Effector memory CD8-positive, alpha-beta T cell (primary cell): ENCODE measurements at regions not wholly inside any gene's neighbourhood (a gene's known extent, or its start where the extent isn't known, plus 50 kb on each side); places are given as distances from the start of the nearest gene placed in this dataset.

Experiments used
- ATAC-seq: fragments of 150-1000 bp; cut with Tn5 transposase; replicated peaks from 2 replicates; pipeline ENCODE4 v1.10.0; 2021; ENCODE audit warnings: mild to moderate bottlenecking, moderate library complexity
- DNase-seq, 3 experiments: peaks; one replicate each; pipeline ENCODE4 v3.0.0; 2021
- H3K27ac Mint-ChIP-seq, 2 donors: one replicate each; pipeline ENCODE4 v1.8.0; 2022; ENCODE audit warnings: mild to moderate bottlenecking in 2 of 2, mixed read lengths in 2 of 2, moderate library complexity in 2 of 2
- H3K27me3 Mint-ChIP-seq, 2 donors: one replicate each; pipeline ENCODE4 v1.8.0; 2022; ENCODE audit warnings: mixed read lengths in 2 of 2
- H3K36me3 Mint-ChIP-seq: one replicate; pipeline ENCODE4 v1.8.0; 2022; ENCODE audit warnings: mild to moderate bottlenecking, moderate library complexity, mixed read lengths; ENCODE audit not compliant: insufficient read depth
- H3K4me1 Mint-ChIP-seq, 2 donors: one replicate each; pipeline ENCODE4 v1.8.0; 2022; ENCODE audit warnings: low read depth in 2 of 2, mixed read lengths in 2 of 2
- H3K4me3 Mint-ChIP-seq, 2 donors: one replicate each; pipeline ENCODE4 v1.8.0; 2022; ENCODE audit warnings: mild to moderate bottlenecking in 2 of 2, mixed read lengths in 2 of 2, moderate library complexity in 2 of 2
- H3K9me3 Mint-ChIP-seq, 2 donors: one replicate each; pipeline ENCODE4 v1.8.0; 2022; ENCODE audit warnings: mixed read lengths in 2 of 2

GRCh38 chr16:87080571-87081167 lies 236.5 kb downstream of the C16orf95 start:
- ATAC-seq (no peak), DNase-seq (no peak)
- H3K36me3 Mint-ChIP-seq: no peaks in the 10 kb centered on the region
- H3K9me3 Mint-ChIP-seq: peaks cover 7 to 12% of the 10 kb centered on the region in 2 donors
- no peak overlapping the region for H3K4me3 Mint-ChIP-seq
- no peaks in the 10 kb centered on the region for H3K4me1 Mint-ChIP-seq
- H3K27ac Mint-ChIP-seq: no peak overlapping the region
- H3K27me3 Mint-ChIP-seq: peaks cover 14 to 16% of the 10 kb centered on the region in 2 donors

- DNase-seq: no peak
- H3K4me1 Mint-ChIP-seq: no peaks in the 10 kb centered on the region
- no peak overlapping the region for H3K4me3 Mint-ChIP-seq
- no peak for ATAC-seq
- H3K27ac Mint-ChIP-seq: no peak overlapping the region
- peaks cover 0 to 11% of the 10 kb centered on the region in 2 donors for H3K27me3 Mint-ChIP-seq
- H3K36me3 Mint-ChIP-seq: no peaks in the 10 kb centered on the region
- peaks cover 7 to 8% of the 10 kb centered on the region in 2 donors for H3K9me3 Mint-ChIP-seq
Observed at GRCh38 chr16:87085441-87085840, 231.8 kb downstream of the C16orf95 start.

GRCh38 chr16:87086156-87086555 lies 231.0 kb downstream of the C16orf95 start:
- ATAC-seq: no peak
- H3K4me3 Mint-ChIP-seq: no peak overlapping the region
- peaks cover 0 to 11% of the 10 kb centered on the region in 2 donors for H3K27me3 Mint-ChIP-seq
- peaks cover 2 to 5% of the 10 kb centered on the region in 2 donors for H3K9me3 Mint-ChIP-seq
- DNase-seq: no peak
- no peaks in the 10 kb centered on the region for H3K36me3 Mint-ChIP-seq
- no peaks in the 10 kb centered on the region for H3K4me1 Mint-ChIP-seq
- H3K27ac Mint-ChIP-seq: no peak overlapping the region

GRCh38 chr16:87086575-87086974 lies 230.6 kb downstream of the C16orf95 start:
- H3K27ac Mint-ChIP-seq: no peak overlapping the region
- no peak for DNase-seq
- no peaks in the 10 kb centered on the region for H3K36me3 Mint-ChIP-seq
- no peak for ATAC-seq
- no peak overlapping the region for H3K4me3 Mint-ChIP-seq
- H3K4me1 Mint-ChIP-seq: no peaks in the 10 kb centered on the region
- H3K9me3 Mint-ChIP-seq: peaks cover 0 to 4% of the 10 kb centered on the region in 2 donors
- peaks cover 0 to 11% of the 10 kb centered on the region in 2 donors for H3K27me3 Mint-ChIP-seq

- DNase-seq (no peak), ATAC-seq (no peak)
- Mint-ChIP-seq H3K27ac (no peak overlapping the region), H3K27me3 (peaks cover 19 to 36% of the 10 kb centered on the region in 2 donors), H3K4me3 (no peak overlapping the region), H3K9me3 (no peaks in the 10 kb centered on the region), H3K36me3 (no peaks in the 10 kb centered on the region), H3K4me1 (no peaks in the 10 kb centered on the region)
Observed at GRCh38 chr16:87092958-87093357, 224.2 kb downstream of the C16orf95 start.

GRCh38 chr16:87093804-87094555 lies 223.2 kb downstream of the C16orf95 start:
- peak overlapping the region in 1 of 2 donors; percentile 19 for H3K27ac Mint-ChIP-seq
- H3K4me1 Mint-ChIP-seq: no peaks in the 10 kb centered on the region
- H3K36me3 Mint-ChIP-seq: no peaks in the 10 kb centered on the region
- H3K9me3 Mint-ChIP-seq: no peaks in the 10 kb centered on the region
- DNase-seq (no peak), ATAC-seq (no peak)
- no peak overlapping the region for H3K4me3 Mint-ChIP-seq
- H3K27me3 Mint-ChIP-seq: peaks cover 28 to 46% of the 10 kb centered on the region in 2 donors

- no peak for ATAC-seq
- peak overlapping the region in 1 of 2 donors; percentile 19 for H3K27ac Mint-ChIP-seq
- no peaks in the 10 kb centered on the region for H3K36me3 Mint-ChIP-seq
- no peak for DNase-seq
- H3K9me3 Mint-ChIP-seq: no peaks in the 10 kb centered on the region
- no peak overlapping the region for H3K4me3 Mint-ChIP-seq
- peaks cover 28 to 49% of the 10 kb centered on the region in 2 donors for H3K27me3 Mint-ChIP-seq
- H3K4me1 Mint-ChIP-seq: no peaks in the 10 kb centered on the region
Observed at GRCh38 chr16:87094556-87094865, 222.7 kb downstream of the C16orf95 start.

- H3K36me3 Mint-ChIP-seq: no peaks in the 10 kb centered on the region
- peaks cover 28 to 49% of the 10 kb centered on the region in 2 donors for H3K27me3 Mint-ChIP-seq
- H3K4me1 Mint-ChIP-seq: no peaks in the 10 kb centered on the region
- DNase-seq: no peak
- no peaks in the 10 kb centered on the region for H3K9me3 Mint-ChIP-seq
- no peak overlapping the region for H3K4me3 Mint-ChIP-seq
- ATAC-seq: no peak
- H3K27ac Mint-ChIP-seq: no peak overlapping the region
Observed at GRCh38 chr16:87095271-87095670, 221.9 kb downstream of the C16orf95 start.

GRCh38 chr16:87096746-87097333 lies 220.4 kb downstream of the C16orf95 start:
- H3K9me3 Mint-ChIP-seq: no peaks in the 10 kb centered on the region
- peaks cover 28 to 51% of the 10 kb centered on the region in 2 donors for H3K27me3 Mint-ChIP-seq
- no peaks in the 10 kb centered on the region for H3K4me1 Mint-ChIP-seq
- no peak overlapping the region for H3K27ac Mint-ChIP-seq
- no peaks in the 10 kb centered on the region for H3K36me3 Mint-ChIP-seq
- ATAC-seq: no peak
- H3K4me3 Mint-ChIP-seq: no peak overlapping the region
- no peak for DNase-seq

- ATAC-seq (no peak), DNase-seq (no peak)
- Mint-ChIP-seq H3K27me3 (peaks cover 28 to 51% of the 10 kb centered on the region in 2 donors), H3K4me3 (no peak overlapping the region), H3K9me3 (no peaks in the 10 kb centered on the region), H3K36me3 (no peaks in the 10 kb centered on the region), H3K4me1 (no peaks in the 10 kb centered on the region), H3K27ac (no peak overlapping the region)
Observed at GRCh38 chr16:87098361-87098760, 218.8 kb downstream of the C16orf95 start.

- DNase-seq: no peak
- ATAC-seq: no peak
- Mint-ChIP-seq H3K9me3 (no peaks in the 10 kb centered on the region), H3K36me3 (no peaks in the 10 kb centered on the region), H3K4me3 (no peak overlapping the region), H3K27me3 (peaks cover 27 to 51% of the 10 kb centered on the region in 2 donors), H3K4me1 (no peaks in the 10 kb centered on the region), H3K27ac (no peak overlapping the region)
Observed at GRCh38 chr16:87098976-87099720, 218.0 kb downstream of the C16orf95 start.

- ATAC-seq (no peak), DNase-seq (no peak)
- Mint-ChIP-seq H3K4me3 (no peak overlapping the region), H3K4me1 (no peaks in the 10 kb centered on the region), H3K9me3 (no peaks in the 10 kb centered on the region), H3K27me3 (peaks cover 25 to 44% of the 10 kb centered on the region in 2 donors), H3K27ac (no peak overlapping the region), H3K36me3 (no peaks in the 10 kb centered on the region)
Observed at GRCh38 chr16:87100306-87101058, 216.7 kb downstream of the C16orf95 start.

GRCh38 chr16:87101903-87102302 lies 215.3 kb downstream of the C16orf95 start:
- no peak overlapping the region for H3K4me3 Mint-ChIP-seq
- DNase-seq: no peak
- no peaks in the 10 kb centered on the region for H3K36me3 Mint-ChIP-seq
- no peaks in the 10 kb centered on the region for H3K4me1 Mint-ChIP-seq
- H3K27me3 Mint-ChIP-seq: peaks cover 26 to 32% of the 10 kb centered on the region in 2 donors
- H3K27ac Mint-ChIP-seq: no peak overlapping the region
- no peak for ATAC-seq
- H3K9me3 Mint-ChIP-seq: no peaks in the 10 kb centered on the region
